HCT116 (cell line): ENCODE measurements at regions not wholly inside any gene's neighbourhood (a gene's known extent, or its start where the extent isn't known, plus 50 kb on each side); places are given as distances from the start of the nearest gene placed in this dataset.

Source experiments
- ATAC-seq: fragments of 200-7000 bp; cut with Tn5 transposase; 2 replicates; pipeline ENCODE4 v1.9.1; 2020; ENCODE audit warnings: mild to moderate bottlenecking, moderate library complexity
- BruUV-seq: library from RNA; stranded (reverse); fragments of 400-500 nt; replicated peaks from 2 replicates; lab custom pipeline; 2021; lab: Mats Ljungman, UMichigan
- CTCF ChIA-PET: fragments of 300-600 bp; sonication (Branson Sonifier 250); formaldehyde crosslinking; loops from one replicate; lab custom pipeline; 2021; ENCODE audit warnings: antibody characterized with exemption; lab: Charles Lee
- POLR2A ChIA-PET: fragments of 300-600, 350-600 bp; sonication (Branson Sonifier 250); formaldehyde crosslinking; loops from one replicate; lab custom pipeline; 2021; ENCODE audit warnings: antibody characterized with exemption; lab: Charles Lee
- RAD21 ChIA-PET, 2 experiments: fragments of 300-600 bp; sonication (Branson Sonifier 250); formaldehyde crosslinking; loops; one replicate each; lab custom pipeline; 2023; ENCODE audit warnings: low total read pairs in 2 of 2; ENCODE audit not compliant: uncharacterized antibody in 2 of 2, unreplicated experiment in 2 of 2, low non-redundant PET in 1 of 2; lab: Charles Lee
- DNase-seq: peaks from one replicate; pipeline ENCODE4 v3.0.0-alpha.2; 2010; ENCODE audit warnings: low read depth, low spot score
- H2AFZ ChIP-seq: fragments of 200-600 bp; shearing (Covaris generic), sonication (generic); 2 replicates; pipeline ENCODE4 v1.6.1; 2017; ENCODE audit warnings: low read depth, mixed run types, mixed read lengths, antibody characterized with exemption, low read length; ENCODE audit not compliant: poor library complexity, severe bottlenecking
- H3K27ac ChIP-seq: 2 replicates; pipeline ENCODE4 v1.5.1; 2012; ENCODE audit warnings: low read depth, low read length
- H3K27me3 ChIP-seq: fragments of 200-600 bp; sonication (generic); 2 replicates; pipeline ENCODE4 v1.6.1; 2016; ENCODE audit warnings: mixed run types, low read length, mixed read lengths; ENCODE audit not compliant: insufficient read depth
- H3K36me3 ChIP-seq, 2 experiments: fragments of 200-500 bp in 1 of 2; fragments of 200-600 bp in 1 of 2; sonication (Bioruptor generic) in 1 of 2; sonication (generic) in 1 of 2; 2 replicates each; pipeline versions ENCODE4 v1.5.1 to v1.6.1; 2014 to 2016; ENCODE audit warnings: low read length in 2 of 2, inconsistent platforms in 1 of 2, mixed read lengths in 1 of 2, mixed run types in 1 of 2; ENCODE audit not compliant: insufficient read depth in 2 of 2, control insufficient read depth in 1 of 2
- H3K4me1 ChIP-seq, 2 experiments: fragments of 200-600 bp in 1 of 2; sonication (generic) in 1 of 2; 2 replicates each; pipeline versions ENCODE4 v1.5.1 to v1.6.1; 2012 to 2017; ENCODE audit warnings: low read length in 2 of 2, inconsistent platforms in 1 of 2, mild to moderate bottlenecking in 1 of 2, mixed read lengths in 1 of 2, mixed run types in 1 of 2, moderate library complexity in 1 of 2; ENCODE audit not compliant: insufficient read depth in 2 of 2, control insufficient read depth in 1 of 2
- H3K4me2 ChIP-seq: fragments of 200-600 bp; sonication (generic); 2 replicates; pipeline ENCODE4 v1.6.1; 2017; ENCODE audit warnings: mixed run types, low read length, mixed read lengths
- H3K4me3 ChIP-seq, 2 experiments: fragments of 200-600 bp in 1 of 2; sonication (generic) in 1 of 2; replicated peaks in 1 of 2; 2 replicates each; pipeline ENCODE4 v1.5.1; 2011 to 2016; ENCODE audit warnings: low read length in 2 of 2, control low read depth in 1 of 2, low read depth in 1 of 2, mild to moderate bottlenecking in 1 of 2, mixed read lengths in 1 of 2, mixed run types in 1 of 2
- H3K79me2 ChIP-seq: fragments of 200-600 bp; sonication (generic); 2 replicates; pipeline ENCODE4 v1.6.1; 2017; ENCODE audit warnings: mild to moderate bottlenecking, mixed run types, low read length, moderate library complexity, mixed read lengths; ENCODE audit not compliant: insufficient read depth
- H3K9ac ChIP-seq: fragments of 200-600 bp; sonication (generic); 2 replicates; pipeline ENCODE4 v1.6.1; 2016; ENCODE audit warnings: low read length, mixed read lengths
- H3K9me2 ChIP-seq: fragments of 200-600 bp; sonication (generic), shearing (Covaris generic); 2 replicates; pipeline ENCODE4 v1.6.1; 2017; ENCODE audit warnings: mixed run types, mild to moderate bottlenecking, moderate library complexity; ENCODE audit not compliant: insufficient read depth
- H3K9me3 ChIP-seq, 2 experiments: fragments of 200-500 bp in 1 of 2; fragments of 200-600 bp in 1 of 2; sonication (Bioruptor generic) in 1 of 2; sonication (generic) in 1 of 2; 2 replicates each; pipeline ENCODE4 v1.6.1; 2014 to 2017; ENCODE audit warnings: low read length in 2 of 2, mixed read lengths in 2 of 2, inconsistent platforms in 1 of 2, low read depth in 1 of 2, mild to moderate bottlenecking in 1 of 2, mixed run types in 1 of 2, moderate library complexity in 1 of 2; ENCODE audit not compliant: control insufficient read depth in 1 of 2, insufficient read depth in 1 of 2
- H4K20me1 ChIP-seq: fragments of 200-600 bp; sonication (generic), shearing (Covaris generic); 2 replicates; pipeline ENCODE4 v1.6.1; 2017; ENCODE audit warnings: mixed run types, mild to moderate bottlenecking, moderate library complexity; ENCODE audit not compliant: insufficient read depth
- ATF3 ChIP-seq: IDR thresholded peaks from 2 replicates; pipeline ENCODE4 v1.6.1; 2012
- JUND ChIP-seq: IDR thresholded peaks from 2 replicates; pipeline ENCODE4 v1.6.1; 2012
- MAX ChIP-seq: IDR thresholded peaks from 2 replicates; pipeline ENCODE4 v1.6.1; 2012
- SP1 ChIP-seq: IDR thresholded peaks from 2 replicates; pipeline ENCODE4 v1.6.1; 2012; ENCODE audit warnings: low read depth
- TCF7L2 ChIP-seq: IDR thresholded peaks from 2 replicates; pipeline ENCODE4 v1.7.0; 2011; ENCODE audit warnings: borderline replicate concordance, inconsistent platforms; ENCODE audit not compliant: insufficient read depth, insufficient read length; ENCODE audit errors: extremely low read depth
- YY1 ChIP-seq: IDR thresholded peaks from 2 replicates; pipeline ENCODE4 v1.6.1; 2011; ENCODE audit warnings: low read length, low read depth, moderate library complexity, mild to moderate bottlenecking; ENCODE audit not compliant: insufficient replicate concordance; ENCODE audit errors: extremely low read depth
- intact Hi-C: fragments of 100-400 bp; cut with micrococcal nuclease; formaldehyde crosslinking; loops from 2 replicates; pipeline ENCODE4 v1.10.0; 2022
- TF ChIP-seq, protein P1 (sequence below): IDR thresholded peaks from 2 replicates; pipeline ENCODE4 v1.6.1; 2012; ENCODE audit warnings: low read depth

DNA sequence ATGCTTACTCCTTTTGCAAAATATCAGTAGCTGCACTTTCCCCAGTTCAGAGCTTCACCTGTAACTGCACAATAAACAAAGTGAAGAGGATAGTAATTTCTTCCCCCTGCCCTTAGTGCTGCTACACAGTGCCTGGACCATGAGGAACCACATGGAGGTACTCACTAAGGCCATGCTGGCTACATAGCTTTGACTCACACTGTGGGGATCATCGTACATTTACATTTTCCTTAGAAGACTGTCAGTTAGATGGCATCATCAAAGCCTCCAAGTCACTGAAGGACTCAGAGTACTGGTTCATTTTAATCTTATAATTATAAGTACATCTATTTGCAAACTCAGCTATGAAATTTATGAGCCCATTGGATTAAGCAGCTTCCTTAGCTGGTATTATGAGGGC lies 1416.5 kb upstream of the CELF4 start:
- POLR2A ChIA-PET = no interaction called here
- Histone ChIP-seq H2AFZ (no peak overlapping the region), H3K4me2 (no peak overlapping the region), H3K4me1 (no peaks in the 10 kb centered on the region), H3K27ac (no peak overlapping the region), H3K79me2 (no peaks in the 10 kb centered on the region), H4K20me1 (no peaks in the 10 kb centered on the region), H3K9me3 (no peaks in the 10 kb centered on the region), H3K4me3 (no peak overlapping the region), H3K9ac (no peak overlapping the region), H3K9me2 (no peaks in the 10 kb centered on the region), H3K27me3 (no peaks in the 10 kb centered on the region), H3K36me3 (no peaks in the 10 kb centered on the region)
- ATAC-seq (no peak), DNase-seq (no peak)
- no TSS peak for BruUV-seq
- intact Hi-C loops = no loop called here
- TF ChIP-seq, protein P1, sequence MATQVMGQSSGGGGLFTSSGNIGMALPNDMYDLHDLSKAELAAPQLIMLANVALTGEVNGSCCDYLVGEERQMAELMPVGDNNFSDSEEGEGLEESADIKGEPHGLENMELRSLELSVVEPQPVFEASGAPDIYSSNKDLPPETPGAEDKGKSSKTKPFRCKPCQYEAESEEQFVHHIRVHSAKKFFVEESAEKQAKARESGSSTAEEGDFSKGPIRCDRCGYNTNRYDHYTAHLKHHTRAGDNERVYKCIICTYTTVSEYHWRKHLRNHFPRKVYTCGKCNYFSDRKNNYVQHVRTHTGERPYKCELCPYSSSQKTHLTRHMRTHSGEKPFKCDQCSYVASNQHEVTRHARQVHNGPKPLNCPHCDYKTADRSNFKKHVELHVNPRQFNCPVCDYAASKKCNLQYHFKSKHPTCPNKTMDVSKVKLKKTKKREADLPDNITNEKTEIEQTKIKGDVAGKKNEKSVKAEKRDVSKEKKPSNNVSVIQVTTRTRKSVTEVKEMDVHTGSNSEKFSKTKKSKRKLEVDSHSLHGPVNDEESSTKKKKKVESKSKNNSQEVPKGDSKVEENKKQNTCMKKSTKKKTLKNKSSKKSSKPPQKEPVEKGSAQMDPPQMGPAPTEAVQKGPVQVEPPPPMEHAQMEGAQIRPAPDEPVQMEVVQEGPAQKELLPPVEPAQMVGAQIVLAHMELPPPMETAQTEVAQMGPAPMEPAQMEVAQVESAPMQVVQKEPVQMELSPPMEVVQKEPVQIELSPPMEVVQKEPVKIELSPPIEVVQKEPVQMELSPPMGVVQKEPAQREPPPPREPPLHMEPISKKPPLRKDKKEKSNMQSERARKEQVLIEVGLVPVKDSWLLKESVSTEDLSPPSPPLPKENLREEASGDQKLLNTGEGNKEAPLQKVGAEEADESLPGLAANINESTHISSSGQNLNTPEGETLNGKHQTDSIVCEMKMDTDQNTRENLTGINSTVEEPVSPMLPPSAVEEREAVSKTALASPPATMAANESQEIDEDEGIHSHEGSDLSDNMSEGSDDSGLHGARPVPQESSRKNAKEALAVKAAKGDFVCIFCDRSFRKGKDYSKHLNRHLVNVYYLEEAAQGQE = no peak
- TF ChIP-seq JUND (no peak), TCF7L2 (no peak), YY1 (no peak), MAX (no peak)
- CTCF ChIA-PET = no interaction called here
- RAD21 ChIA-PET = no interaction called here

DNA sequence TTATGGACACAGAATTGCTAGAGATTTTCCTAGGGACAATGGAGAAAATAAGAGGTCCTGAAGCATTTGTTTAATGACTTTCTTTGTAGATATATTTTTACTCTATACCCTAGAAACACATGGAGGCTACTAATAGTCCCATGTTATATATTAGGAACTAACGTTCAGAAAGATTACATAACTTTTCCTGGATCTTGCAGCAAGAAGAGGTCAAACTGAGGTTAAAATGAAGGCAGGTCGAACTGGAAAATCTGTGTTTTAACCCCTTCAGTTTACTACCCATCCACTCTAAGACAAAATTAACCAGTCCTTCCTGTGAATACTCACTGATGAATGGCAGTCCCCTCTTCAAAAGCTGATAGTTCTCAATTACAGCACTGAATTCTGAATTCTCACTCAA lies 1415.8 kb upstream of the CELF4 start:
- DNase-seq (no peak), ATAC-seq (no peak)
- CTCF ChIA-PET = no interaction called here
- POLR2A ChIA-PET = no interaction called here
- no peaks in the 10 kb centered on the region for H3K4me1 ChIP-seq
- intact Hi-C loops = no loop called here
- no peaks in the 10 kb centered on the region for H3K79me2 ChIP-seq
- no peaks in the 10 kb centered on the region for H3K9me3 ChIP-seq
- no peaks in the 10 kb centered on the region for H3K27me3 ChIP-seq
- H3K9me2 ChIP-seq = no peaks in the 10 kb centered on the region
- H3K4me3 ChIP-seq = no peak overlapping the region
- no peak for TF ChIP-seq ATF3
- no peak for TF ChIP-seq SP1
- no peaks in the 10 kb centered on the region for H3K36me3 ChIP-seq
- no peak overlapping the region for H2AFZ ChIP-seq
- no peak overlapping the region for H3K9ac ChIP-seq
- no peak overlapping the region for H3K27ac ChIP-seq
- H4K20me1 ChIP-seq = no peaks in the 10 kb centered on the region
- BruUV-seq = no TSS peak
- no peak overlapping the region for H3K4me2 ChIP-seq
- RAD21 ChIA-PET = no interaction called here
